GM23338 (cell line): ENCODE measurements at regions not wholly inside any gene's neighbourhood (a gene's known extent, or its start where the extent isn't known, plus 50 kb on each side); places are given as distances from the start of the nearest gene placed in this dataset.

Experiments
- ATAC-seq: fragments of 200-7000 bp; cut with Tn5 transposase; 3 replicates; pipeline ENCODE4 v1.9.1; 2020
- DNase-seq: peaks from one replicate; pipeline ENCODE4 v3.0.0-alpha.2; 2015; ENCODE audit warnings: low spot score
- H2AFZ ChIP-seq: fragments of 200-600 bp; sonication (generic); 2 replicates; pipeline ENCODE4 v1.8.0; 2016; ENCODE audit warnings: antibody characterized with exemption, mild to moderate bottlenecking, moderate library complexity
- H3F3A ChIP-seq: fragments of 200-600 bp; sonication (generic); replicated peaks from 2 replicates; pipeline ENCODE4 v1.8.0; 2017; ENCODE audit warnings: antibody characterized with exemption, mixed run types, low read depth
- H3K27ac ChIP-seq: fragments of 200-600 bp; sonication (generic); 2 replicates; pipeline ENCODE4 v1.6.1; 2016; ENCODE audit warnings: low read depth
- H3K27me3 ChIP-seq: fragments of 200-600 bp; sonication (generic); 2 replicates; pipeline ENCODE4 v1.8.0; 2016; ENCODE audit warnings: mild to moderate bottlenecking, mixed run types, moderate library complexity; ENCODE audit not compliant: insufficient read depth
- H3K36me3 ChIP-seq: fragments of 200-600 bp; sonication (generic); 2 replicates; pipeline ENCODE4 v1.8.0; 2016; ENCODE audit warnings: mild to moderate bottlenecking; ENCODE audit not compliant: insufficient read depth
- H3K4me1 ChIP-seq: fragments of 200-600 bp; sonication (generic); 2 replicates; pipeline ENCODE4 v1.8.0; 2016; ENCODE audit warnings: mild to moderate bottlenecking, moderate library complexity; ENCODE audit not compliant: insufficient read depth
- H3K4me2 ChIP-seq: fragments of 200-600 bp; sonication (generic); 2 replicates; pipeline ENCODE4 v1.7.1; 2017; ENCODE audit warnings: mixed run types
- H3K4me3 ChIP-seq: fragments of 200-600 bp; sonication (generic); 2 replicates; pipeline ENCODE4 v1.6.1; 2016; ENCODE audit warnings: mixed run types
- H3K79me2 ChIP-seq: fragments of 200-600 bp; sonication (generic); replicated peaks from 2 replicates; pipeline ENCODE4 v1.8.0; 2017; ENCODE audit warnings: mild to moderate bottlenecking; ENCODE audit not compliant: insufficient read depth
- H3K9me2 ChIP-seq: fragments of 200-600 bp; sonication (generic); 2 replicates; pipeline ENCODE4 v1.8.0; 2017; ENCODE audit not compliant: insufficient read depth
- H4K20me1 ChIP-seq: fragments of 200-600 bp; sonication (generic); replicated peaks from 2 replicates; pipeline ENCODE4 v1.8.0; 2017; ENCODE audit warnings: mild to moderate bottlenecking; ENCODE audit not compliant: insufficient read depth
- H3K27ac Mint-ChIP-seq: 2 replicates; pipeline ENCODE4 v1.8.0; 2020; ENCODE audit warnings: inconsistent platforms, mild to moderate bottlenecking, moderate library complexity, mixed read lengths
- H3K27me3 Mint-ChIP-seq: 3 replicates; pipeline ENCODE4 v1.8.0; 2022; ENCODE audit warnings: low read depth, mild to moderate bottlenecking, moderate library complexity, mixed read lengths, inconsistent platforms; ENCODE audit not compliant: insufficient read depth, poor library complexity
- H3K36me3 Mint-ChIP-seq: 3 replicates; pipeline ENCODE4 v1.8.0; 2021; ENCODE audit warnings: low read depth, mild to moderate bottlenecking, inconsistent platforms, moderate library complexity, mixed read lengths
- H3K4me1 Mint-ChIP-seq: 3 replicates; pipeline ENCODE4 v1.8.0; 2020; ENCODE audit warnings: mild to moderate bottlenecking, inconsistent platforms, mixed read lengths
- H3K4me3 Mint-ChIP-seq: 3 replicates; pipeline ENCODE4 v1.8.0; 2021; ENCODE audit warnings: moderate library complexity, mild to moderate bottlenecking, inconsistent platforms, mixed read lengths
- H3K9me3 Mint-ChIP-seq: 3 replicates; pipeline ENCODE4 v1.8.0; 2020; ENCODE audit warnings: moderate library complexity, mild to moderate bottlenecking, inconsistent platforms, mixed read lengths
- CREB1 ChIP-seq: fragments of 250-450 bp; sonication (Bioruptor Pico); IDR thresholded peaks from 2 replicates; pipeline ENCODE4 v1.5.0; 2020; ENCODE audit warnings: low read depth, mild to moderate bottlenecking, moderate library complexity
- CTCF ChIP-seq, 2 experiments: fragments of 200-600 bp in 1 of 2; sonication (generic) in 1 of 2; conservative IDR thresholded peaks; 2 replicates each; pipeline versions ENCODE4 v1.5.1 to v1.6.1; 2016 to 2017; ENCODE audit warnings: antibody characterized with exemption in 2 of 2, low read depth in 2 of 2, mild to moderate bottlenecking in 2 of 2, moderate library complexity in 1 of 2
- ETS1 ChIP-seq: IDR thresholded peaks from 2 replicates; pipeline ENCODE4 v1.6.1; 2016; ENCODE audit warnings: antibody characterized with exemption
- EZH2 ChIP-seq: fragments of 200-600 bp; sonication (generic); IDR thresholded peaks from one replicate; pipeline ENCODE4 v1.8.0; 2017; ENCODE audit warnings: antibody characterized with exemption, mild to moderate bottlenecking, low read depth; ENCODE audit not compliant: unreplicated experiment
- EZH2phosphoT487 ChIP-seq: fragments of 200-600 bp; sonication (generic); IDR thresholded peaks from one replicate; pipeline ENCODE4 v1.8.1; 2018; ENCODE audit warnings: antibody characterized with exemption; ENCODE audit not compliant: unreplicated experiment
- JUNB ChIP-seq: IDR thresholded peaks from one replicate; pipeline ENCODE4 v1.6.1; 2016; ENCODE audit warnings: antibody characterized with exemption; ENCODE audit not compliant: unreplicated experiment
- NANOG ChIP-seq: IDR thresholded peaks from 2 replicates; pipeline ENCODE4 v1.6.1; 2016; ENCODE audit warnings: antibody characterized with exemption, borderline replicate concordance
- POLR2AphosphoS5 ChIP-seq: IDR thresholded peaks from 2 replicates; pipeline ENCODE4 v1.6.1; 2016; ENCODE audit warnings: antibody characterized with exemption, low read depth
- REST ChIP-seq: IDR thresholded peaks from one replicate; pipeline ENCODE4 v1.6.1; 2018; ENCODE audit warnings: antibody characterized with exemption; ENCODE audit not compliant: unreplicated experiment
- STAT1 ChIP-seq: IDR thresholded peaks from one replicate; pipeline ENCODE4 v1.6.1; 2016; ENCODE audit warnings: antibody characterized with exemption; ENCODE audit not compliant: unreplicated experiment
- ZNF114 ChIP-seq: fragments of 250-450 bp; sonication (Bioruptor Pico); IDR thresholded peaks from 2 replicates; pipeline ENCODE4 v1.5.0; 2020; ENCODE audit warnings: mild to moderate bottlenecking, moderate library complexity
- ZNF462 ChIP-seq: fragments of 250-450 bp; sonication (Bioruptor Pico); IDR thresholded peaks from 2 replicates; pipeline ENCODE4 v1.5.0; 2020; ENCODE audit warnings: mild to moderate bottlenecking, moderate library complexity

- TF ChIP-seq EZH2phosphoT487 (no peak), REST (no peak), ETS1 (no peak), POLR2AphosphoS5 (no peak), ZNF114 (CRISPR knock-in tag) (no peak), STAT1 (no peak), EZH2 (no peak), NANOG (no peak), CTCF (conservative IDR thresholded peaks at IDR 0.05; ENCODE audit: low read depth in 2 of 2) (no peak), CREB1 (CRISPR knock-in tag) (no peak), JUNB (no peak), ZNF462 (CRISPR knock-in tag) (no peak)
- Histone ChIP-seq H3K27me3 (no peaks in the 10 kb centered on the region), H3K4me1 (no peaks in the 10 kb centered on the region), H4K20me1 (no peaks in the 10 kb centered on the region), H3K9me2 (no peaks in the 10 kb centered on the region), H3F3A (no peaks in the 10 kb centered on the region), H3K79me2 (no peaks in the 10 kb centered on the region), H3K27ac (no peak overlapping the region), H2AFZ (no peak overlapping the region), H3K4me2 (no peak overlapping the region), H3K36me3 (no peaks in the 10 kb centered on the region), H3K4me3 (no peak overlapping the region)
- Mint-ChIP-seq H3K27ac (no peak overlapping the region), H3K4me3 (no peak overlapping the region), H3K27me3 (peaks cover 16% of the 10 kb centered on the region), H3K9me3 (peaks cover 96% of the 10 kb centered on the region), H3K36me3 (peaks cover 50% of the 10 kb centered on the region), H3K4me1 (no peaks in the 10 kb centered on the region)
- no peak for ATAC-seq
- DNase-seq, result no peak
These were observed 60.5 kb upstream of the TPM4 start for GRCh38 chr19:16015805-16016173.
